Neural crest cell (in vitro differentiated cells): ENCODE measurements at regions not wholly inside any gene's neighbourhood (a gene's known extent, or its start where the extent isn't known, plus 50 kb on each side); places are given as distances from the start of the nearest gene placed in this dataset.

ENCODE experiments used
- DNase-seq: peaks from one replicate; pipeline ENCODE4 v3.0.0; 2021; ENCODE audit warnings: low read depth, mixed read lengths, low spot score
- H3K27ac Mint-ChIP-seq: one replicate; pipeline ENCODE4 v1.8.0; 2021; ENCODE audit warnings: mild to moderate bottlenecking, mixed read lengths; ENCODE audit not compliant: unreplicated experiment
- H3K27me3 Mint-ChIP-seq: 2 replicates; pipeline ENCODE4 v1.8.0; 2021; ENCODE audit warnings: low read depth, mild to moderate bottlenecking, mixed read lengths
- H3K36me3 Mint-ChIP-seq: 2 replicates; pipeline ENCODE4 v1.8.0; 2021; ENCODE audit warnings: low read depth, mild to moderate bottlenecking, mixed read lengths
- H3K4me1 Mint-ChIP-seq: 2 replicates; pipeline ENCODE4 v1.8.0; 2021; ENCODE audit warnings: mixed read lengths
- H3K4me3 Mint-ChIP-seq: one replicate; pipeline ENCODE4 v1.8.0; 2021; ENCODE audit warnings: mild to moderate bottlenecking, mixed read lengths
- H3K9me3 Mint-ChIP-seq: 2 replicates; pipeline ENCODE4 v1.8.0; 2021; ENCODE audit warnings: mixed read lengths
- TF ChIP-seq, protein P1 (sequence below): fragments of 200-600 bp; sonication (generic); conservative IDR thresholded peaks from 2 replicates; pipeline ENCODE4 v1.5.0; 2021; ENCODE audit warnings: antibody characterized with exemption, mild to moderate bottlenecking

- TF ChIP-seq, protein P1, sequence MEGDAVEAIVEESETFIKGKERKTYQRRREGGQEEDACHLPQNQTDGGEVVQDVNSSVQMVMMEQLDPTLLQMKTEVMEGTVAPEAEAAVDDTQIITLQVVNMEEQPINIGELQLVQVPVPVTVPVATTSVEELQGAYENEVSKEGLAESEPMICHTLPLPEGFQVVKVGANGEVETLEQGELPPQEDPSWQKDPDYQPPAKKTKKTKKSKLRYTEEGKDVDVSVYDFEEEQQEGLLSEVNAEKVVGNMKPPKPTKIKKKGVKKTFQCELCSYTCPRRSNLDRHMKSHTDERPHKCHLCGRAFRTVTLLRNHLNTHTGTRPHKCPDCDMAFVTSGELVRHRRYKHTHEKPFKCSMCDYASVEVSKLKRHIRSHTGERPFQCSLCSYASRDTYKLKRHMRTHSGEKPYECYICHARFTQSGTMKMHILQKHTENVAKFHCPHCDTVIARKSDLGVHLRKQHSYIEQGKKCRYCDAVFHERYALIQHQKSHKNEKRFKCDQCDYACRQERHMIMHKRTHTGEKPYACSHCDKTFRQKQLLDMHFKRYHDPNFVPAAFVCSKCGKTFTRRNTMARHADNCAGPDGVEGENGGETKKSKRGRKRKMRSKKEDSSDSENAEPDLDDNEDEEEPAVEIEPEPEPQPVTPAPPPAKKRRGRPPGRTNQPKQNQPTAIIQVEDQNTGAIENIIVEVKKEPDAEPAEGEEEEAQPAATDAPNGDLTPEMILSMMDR: no peak
- Mint-ChIP-seq H3K4me1 (no peaks in the 10 kb centered on the region), H3K4me3 (no peak overlapping the region)
Observed at GRCh38 chr3:174791161-174791560, 68.0 kb upstream of the NAALADL2 start.

DNA sequence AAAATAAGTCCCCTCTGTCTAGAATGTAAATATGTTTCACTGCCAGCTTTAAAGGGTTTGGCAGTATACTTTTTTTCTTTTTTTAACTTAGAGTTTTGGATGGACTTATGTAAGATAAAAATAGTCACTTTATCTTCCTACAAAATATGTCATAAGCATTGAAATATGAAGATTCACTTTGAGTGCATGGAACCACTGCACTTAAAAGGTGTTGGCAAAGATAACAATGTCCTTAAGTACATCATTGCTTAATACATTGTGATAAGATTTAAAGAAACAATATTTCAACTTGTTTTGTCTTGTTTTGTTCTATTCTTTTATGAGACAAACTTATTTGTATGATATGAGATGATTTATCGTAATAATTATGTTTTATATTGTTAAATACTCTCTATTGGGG is 66.3 kb upstream of the NAALADL2 start:
- no peaks in the 10 kb centered on the region for H3K4me1 Mint-ChIP-seq
- H3K27ac Mint-ChIP-seq: no peak overlapping the region
- no peak for DNase-seq
- H3K27me3 Mint-ChIP-seq: no peaks in the 10 kb centered on the region
- peaks cover 2% of the 10 kb centered on the region for H3K36me3 Mint-ChIP-seq
- H3K9me3 Mint-ChIP-seq: no peaks in the 10 kb centered on the region
- H3K4me3 Mint-ChIP-seq: no peak overlapping the region
- TF ChIP-seq, protein P1: no peak

More at GRCh38 chr3:174791161-174791560, 68.0 kb upstream of the NAALADL2 start:
- H3K27ac Mint-ChIP-seq: no peak overlapping the region
- no peak for DNase-seq
- H3K9me3 Mint-ChIP-seq: no peaks in the 10 kb centered on the region
- H3K36me3 Mint-ChIP-seq: no peaks in the 10 kb centered on the region
- no peaks in the 10 kb centered on the region for H3K27me3 Mint-ChIP-seq
